H1 (cell line): ENCODE measurements at regions not wholly inside any gene's neighbourhood (a gene's known extent, or its start where the extent isn't known, plus 50 kb on each side); places are given as distances from the start of the nearest gene placed in this dataset.

Experiments used
- CTCF ChIA-PET: fragments of 300-600 bp; sonication (Branson Sonifier 250); formaldehyde crosslinking; loops from one replicate; lab custom pipeline; 2021; ENCODE audit not compliant: partially characterized antibody; lab: Charles Lee
- POLR2A ChIA-PET: fragments of 300-600 bp; sonication (Branson Sonifier 250); formaldehyde crosslinking; loops from one replicate; lab custom pipeline; 2021; ENCODE audit warnings: inconsistent platforms; ENCODE audit not compliant: partially characterized antibody; lab: Charles Lee
- DNase-seq, 2 experiments: peaks; one replicate each; pipeline versions ENCODE4 v3.0.0 to v3.0.0-alpha.2; 2010 to 2022; ENCODE audit warnings: low spot score in 2 of 2, low read depth in 1 of 2, mixed read lengths in 1 of 2
- FAIRE-seq: peaks from 2 replicates; lab custom pipeline; 2011; peaks lifted over from hg19 to GRCh38; lab: Jason Lieb, UNC
- H2AFZ ChIP-seq: 2 replicates; pipeline ENCODE4 v1.8.1; 2012; ENCODE audit warnings: low read length, inconsistent platforms
- H2AK5ac ChIP-seq: 2 replicates; pipeline ENCODE4 v1.6.1; 2013; ENCODE audit warnings: low read depth, low read length
- H2BK120ac ChIP-seq: replicated peaks from 2 replicates; pipeline ENCODE3; 2013; ENCODE audit warnings: low read depth, low read length, inconsistent platforms
- H2BK12ac ChIP-seq: 2 replicates; pipeline ENCODE4 v1.6.1; 2013; ENCODE audit warnings: low read depth, low read length
- H2BK15ac ChIP-seq: 2 replicates; pipeline ENCODE4 v1.6.1; 2013; ENCODE audit warnings: low read length
- H2BK20ac ChIP-seq: 2 replicates; pipeline ENCODE4 v1.6.1; 2013; ENCODE audit warnings: low read length
- H2BK5ac ChIP-seq: 2 replicates; pipeline ENCODE4 v1.6.1; 2013; ENCODE audit warnings: low read depth, low read length
- H3K14ac ChIP-seq: 2 replicates; pipeline ENCODE4 v1.6.1; 2013; ENCODE audit warnings: inconsistent platforms; ENCODE audit not compliant: insufficient read length
- H3K18ac ChIP-seq: 2 replicates; pipeline ENCODE4 v1.6.1; 2013; ENCODE audit warnings: low read length; ENCODE audit errors: extremely low read depth
- H3K23ac ChIP-seq: 2 replicates; pipeline ENCODE4 v1.6.1; 2013; ENCODE audit warnings: inconsistent platforms; ENCODE audit not compliant: insufficient read length
- H3K23me2 ChIP-seq: 2 replicates; pipeline ENCODE4 v1.6.1; 2013; ENCODE audit warnings: low read depth, low read length
- H3K27ac ChIP-seq: 2 replicates; pipeline ENCODE4 v1.6.1; 2011; ENCODE audit warnings: low read depth, low read length, inconsistent platforms
- H3K27me3 ChIP-seq, 4 experiments: replicated peaks in 1 of 4; 1 replicate in 1 of 4; 2 replicates in 3 of 4; pipeline versions ENCODE4 v1.6.1 to v1.8.1; 2011 to 2013; ENCODE audit warnings: low read length in 3 of 4, mild to moderate bottlenecking in 3 of 4, inconsistent platforms in 2 of 4, mixed read lengths in 2 of 4, moderate library complexity in 1 of 4; ENCODE audit not compliant: control insufficient read depth in 3 of 4, insufficient read depth in 3 of 4; ENCODE audit errors: extremely low read depth in 1 of 4
- H3K36me3 ChIP-seq, 4 experiments: 2 replicates each; pipeline versions ENCODE4 v1.6.1 to v1.8.1; 2011 to 2013; ENCODE audit warnings: mild to moderate bottlenecking in 4 of 4, low read length in 3 of 4, moderate library complexity in 2 of 4, control low read depth in 1 of 4, inconsistent platforms in 1 of 4; ENCODE audit not compliant: insufficient read depth in 4 of 4, control insufficient read depth in 2 of 4
- H3K4ac ChIP-seq: replicated peaks from 2 replicates; pipeline ENCODE3; 2013; ENCODE audit warnings: low read length, low read depth, mixed read lengths, inconsistent platforms; ENCODE audit not compliant: insufficient read length
- H3K4me1 ChIP-seq, 4 experiments: replicated peaks in 1 of 4; 1 replicate in 1 of 4; 2 replicates in 3 of 4; pipeline versions ENCODE4 v1.6.1 to v1.8.1; 2011 to 2013; ENCODE audit warnings: low read length in 3 of 4, inconsistent platforms in 2 of 4, mixed read lengths in 1 of 4; ENCODE audit not compliant: insufficient read depth in 4 of 4, control insufficient read depth in 3 of 4
- H3K4me2 ChIP-seq, 2 experiments: 2 replicates each; pipeline versions ENCODE4 v1.6.1 to v1.8.1; 2011 to 2013; ENCODE audit warnings: low read depth in 2 of 2, low read length in 2 of 2, control low read depth in 1 of 2, inconsistent platforms in 1 of 2, mild to moderate bottlenecking in 1 of 2; ENCODE audit not compliant: insufficient read depth in 1 of 2
- H3K4me3 ChIP-seq, 4 experiments: fragments of 200-600, 300-600 bp in 1 of 4; sonication (generic), shearing (Covaris generic), sonication (Bioruptor Twin) in 1 of 4; 2 replicates each; pipeline versions ENCODE4 v1.5.1 to v1.8.1; 2011 to 2016; ENCODE audit warnings: low read length in 4 of 4, low read depth in 3 of 4, control low read depth in 2 of 4, inconsistent platforms in 2 of 4, mild to moderate bottlenecking in 2 of 4, mixed read lengths in 1 of 4, moderate library complexity in 1 of 4; ENCODE audit not compliant: insufficient read depth in 2 of 4; ENCODE audit errors: extremely low read depth in 1 of 4
- H3K56ac ChIP-seq: replicated peaks from 2 replicates; pipeline ENCODE3; 2013; ENCODE audit warnings: low read depth, mild to moderate bottlenecking, mixed read lengths, low read length, inconsistent platforms; ENCODE audit not compliant: insufficient read length
- H3K79me1 ChIP-seq: 2 replicates; pipeline ENCODE4 v1.6.1; 2013; ENCODE audit warnings: low read depth, low read length, control low read depth
- H3K79me2 ChIP-seq, 2 experiments: 2 replicates each; pipeline versions ENCODE4 v1.6.1 to v1.8.1; 2012 to 2013; ENCODE audit warnings: low read length in 2 of 2, mild to moderate bottlenecking in 2 of 2, inconsistent platforms in 1 of 2; ENCODE audit not compliant: insufficient read depth in 2 of 2, control insufficient read depth in 1 of 2
- H3K9ac ChIP-seq, 4 experiments: replicated peaks in 1 of 4; 1 replicate in 1 of 4; 2 replicates in 3 of 4; pipeline versions ENCODE4 v1.6.1 to v1.8.1; 2011 to 2013; ENCODE audit warnings: low read depth in 3 of 4, low read length in 3 of 4, control low read depth in 2 of 4, mild to moderate bottlenecking in 2 of 4, moderate library complexity in 2 of 4, inconsistent platforms in 1 of 4; ENCODE audit errors: extremely low read depth in 1 of 4
- H3K9me3 ChIP-seq, 2 experiments: 2 replicates each; pipeline versions ENCODE4 v1.6.1 to v1.8.1; 2012 to 2013; ENCODE audit warnings: mild to moderate bottlenecking in 2 of 2, moderate library complexity in 2 of 2, control low read depth in 1 of 2, inconsistent platforms in 1 of 2, low read depth in 1 of 2, low read length in 1 of 2, mixed read lengths in 1 of 2; ENCODE audit not compliant: insufficient read depth in 2 of 2
- H4K20me1 ChIP-seq, 2 experiments: replicated peaks in 1 of 2; 2 replicates each; pipeline versions ENCODE3 to v1.8.1; 2011 to 2013; ENCODE audit warnings: inconsistent platforms in 2 of 2, low read length in 2 of 2, mild to moderate bottlenecking in 1 of 2; ENCODE audit not compliant: insufficient read depth in 2 of 2, control insufficient read depth in 1 of 2
- H4K5ac ChIP-seq: 2 replicates; pipeline ENCODE4 v1.6.1; 2013; ENCODE audit warnings: low read length, low read depth, mixed read lengths, inconsistent platforms; ENCODE audit not compliant: insufficient read length
- H4K8ac ChIP-seq: 2 replicates; pipeline ENCODE4 v1.8.0; 2013; ENCODE audit warnings: mild to moderate bottlenecking, moderate library complexity, low read length, inconsistent platforms; ENCODE audit not compliant: insufficient read depth; ENCODE audit errors: extremely low read depth
- H4K91ac ChIP-seq: replicated peaks from 2 replicates; pipeline ENCODE3; 2013; ENCODE audit warnings: low read length, mixed read lengths, inconsistent platforms; ENCODE audit not compliant: insufficient read length
- RAD21 ChIP-seq, 2 experiments: IDR thresholded peaks in 1 of 2; conservative IDR thresholded peaks in 1 of 2; 2 replicates each; pipeline ENCODE4 v1.6.1; 2011; ENCODE audit warnings: low read depth in 2 of 2, low read length in 2 of 2, improper control_type of control experiment in 1 of 2, inconsistent platforms in 1 of 2, mild to moderate bottlenecking in 1 of 2, moderate library complexity in 1 of 2
- WGBS, 2 experiments: shearing (Covaris generic) in 1 of 2; methylation state at CpG; one replicate each; pipeline versions ENCODE4 v1.1.6 to v1.1.7; 2013 to 2015; ENCODE audit warnings: low lambda C conversion rate in 2 of 2, mixed read lengths in 2 of 2, inconsistent platforms in 1 of 2, low coverage in 1 of 2, missing lambda C conversion rate in 1 of 2; ENCODE audit not compliant: insufficient replicate concordance in 2 of 2, insufficient coverage in 1 of 2, insufficient read length in 1 of 2; ENCODE audit errors: extremely low coverage in 1 of 2, missing lambda C conversion rate in 1 of 2; 5-methylcytosine and 5-hydroxymethylcytosine counted together
- TF ChIP-seq, protein P1 (sequence below): IDR thresholded peaks from 2 replicates; pipeline ENCODE4 v1.6.1; 2012; ENCODE audit warnings: inconsistent platforms

GRCh38 chrY:15229056-15229455 lies 704.7 kb downstream of the NLGN4Y start:
- no peak overlapping the region for H3K56ac ChIP-seq
- POLR2A ChIA-PET = no interaction called here
- TF ChIP-seq, protein P1, sequence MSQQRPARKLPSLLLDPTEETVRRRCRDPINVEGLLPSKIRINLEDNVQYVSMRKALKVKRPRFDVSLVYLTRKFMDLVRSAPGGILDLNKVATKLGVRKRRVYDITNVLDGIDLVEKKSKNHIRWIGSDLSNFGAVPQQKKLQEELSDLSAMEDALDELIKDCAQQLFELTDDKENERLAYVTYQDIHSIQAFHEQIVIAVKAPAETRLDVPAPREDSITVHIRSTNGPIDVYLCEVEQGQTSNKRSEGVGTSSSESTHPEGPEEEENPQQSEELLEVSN = no peak
- TF ChIP-seq RAD21 (IDR thresholded peaks at IDR 0.05 in 1 of 2, conservative IDR thresholded peaks at IDR 0.05 in 1 of 2; ENCODE audit: low read depth in 2 of 2, low read length in 2 of 2) = peak; percentile 41 to 55

More at GRCh38 chrY:15229056-15229455, 704.7 kb downstream of the NLGN4Y start:
- no peak overlapping the region for H4K91ac ChIP-seq
- no peaks in the 10 kb centered on the region for H3K9me3 ChIP-seq
- no peak overlapping the region for H2BK20ac ChIP-seq
- no peak overlapping the region for H4K5ac ChIP-seq
- H2AFZ ChIP-seq = no peak overlapping the region
- no peak overlapping the region for H2BK12ac ChIP-seq
- H3K14ac ChIP-seq = no peak overlapping the region
- no peaks in the 10 kb centered on the region for H3K79me2 ChIP-seq
- FAIRE-seq = no peak
- H3K23ac ChIP-seq = no peak overlapping the region
- no peak overlapping the region for H2BK15ac ChIP-seq
- H4K8ac ChIP-seq = no peak overlapping the region
- no peak overlapping the region for H3K4ac ChIP-seq
- no peak overlapping the region for H2BK120ac ChIP-seq
- no peaks in the 10 kb centered on the region for H3K79me1 ChIP-seq
- H2AK5ac ChIP-seq = no peak overlapping the region
- no peak overlapping the region for H3K4me2 ChIP-seq
- H3K18ac ChIP-seq = no peak overlapping the region
- no peak overlapping the region for H3K9ac ChIP-seq
- no peaks in the 10 kb centered on the region for H3K27me3 ChIP-seq
- H3K23me2 ChIP-seq = no peaks in the 10 kb centered on the region
- H2BK5ac ChIP-seq = no peak overlapping the region
- no peaks in the 10 kb centered on the region for H3K36me3 ChIP-seq
- CTCF ChIA-PET = no interaction called here
- no peak overlapping the region for H3K27ac ChIP-seq
- no peak overlapping the region for H3K4me3 ChIP-seq
- DNase-seq = no peak
- no peaks in the 10 kb centered on the region for H3K4me1 ChIP-seq
- WGBS, 2 experiments = 81% methylated on average over 2 of the region's 2 CpGs; no CpG with 5 or more reads in 1 of the 2 experiments
- no peaks in the 10 kb centered on the region for H4K20me1 ChIP-seq
